ENCODE measurements at regions not wholly inside any gene's neighbourhood (a gene's known extent, or its start where the extent isn't known, plus 50 kb on each side); places are given as distances from the start of the nearest gene placed in this dataset.

DNA sequence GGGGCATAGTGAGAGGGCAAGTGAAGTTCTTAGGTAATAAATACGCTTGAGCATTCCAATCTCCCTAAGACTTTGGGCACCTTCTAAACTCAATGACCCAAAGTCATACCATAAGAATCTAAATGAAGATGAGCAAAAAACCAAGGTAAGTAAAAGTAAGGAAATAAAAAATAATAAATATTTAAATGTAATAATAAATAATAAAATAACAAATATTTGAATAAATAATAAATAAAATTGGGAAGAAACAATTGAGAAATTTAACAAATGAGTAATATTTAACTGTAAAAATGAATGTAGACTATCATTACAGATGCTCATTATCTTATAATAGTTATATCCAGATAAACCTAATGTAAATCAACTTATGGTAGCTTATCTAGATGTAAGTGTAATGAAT lies 391.7 kb downstream of the WDR72 start:
- Histone ChIP-seq H3K36me3 (ENCODE audit: insufficient read depth, low read length) (no peaks in the 10 kb centered on the region), H3K4me1 (ENCODE audit: insufficient read depth, low read length) (no peaks in the 10 kb centered on the region), H3K9ac (ENCODE audit: low read depth, low read length) (no peak overlapping the region), H3K9me3 (ENCODE audit: control insufficient read depth, insufficient read depth, low read length) (peaks cover 4% of the 10 kb centered on the region; the same call in 1 of the 2 replicates)

DNA sequence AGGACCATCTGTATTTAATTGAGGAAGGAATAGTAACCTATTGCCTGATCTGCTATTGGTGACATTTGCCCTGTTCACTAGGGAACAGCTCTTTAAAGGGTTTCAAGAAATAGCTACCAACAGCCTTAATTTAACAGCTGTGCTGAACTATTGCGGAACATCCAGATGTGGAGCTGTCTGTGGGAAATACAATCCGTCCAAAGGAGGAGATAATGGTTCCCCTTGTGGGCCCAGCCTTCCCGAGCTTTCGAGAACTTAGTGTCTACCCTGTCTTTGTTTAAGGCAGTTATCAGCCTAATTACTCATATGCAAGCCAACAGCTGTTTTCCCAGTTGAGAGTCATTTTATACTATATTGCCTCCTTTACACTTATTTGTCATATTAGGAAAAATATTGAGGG lies 398.6 kb downstream of the WDR72 start:
- Histone ChIP-seq H3K9ac (ENCODE audit: low read depth, low read length) (no peak overlapping the region), H3K4me1 (ENCODE audit: insufficient read depth, low read length) (no peaks in the 10 kb centered on the region), H3K9me3 (ENCODE audit: control insufficient read depth, insufficient read depth, low read length) (no peaks in the 10 kb centered on the region), H3K36me3 (ENCODE audit: insufficient read depth, low read length) (no peaks in the 10 kb centered on the region)

DNA sequence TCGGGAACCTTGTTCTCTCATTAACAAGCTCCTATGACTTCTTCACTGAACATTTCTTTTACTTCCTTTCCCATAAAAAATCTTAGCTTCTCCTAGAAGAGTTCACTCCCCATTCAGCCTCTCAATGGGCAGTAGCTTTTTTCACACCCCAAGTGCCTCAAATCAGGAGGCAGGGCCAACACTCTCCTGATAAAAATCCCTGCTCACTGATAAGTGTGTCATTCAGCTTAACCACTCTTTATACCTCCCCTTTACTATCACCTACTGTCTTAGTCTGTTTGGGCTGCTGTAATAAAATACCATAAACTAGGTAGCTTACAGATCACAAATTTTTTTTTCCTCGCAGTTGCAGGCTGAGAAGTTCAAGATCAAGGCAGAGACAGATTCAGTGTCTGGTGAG lies 400.4 kb downstream of the WDR72 start:
- no peaks in the 10 kb centered on the region for H3K9me3 ChIP-seq (ENCODE audit: control insufficient read depth, insufficient read depth, low read length)
- no peaks in the 10 kb centered on the region for H3K4me1 ChIP-seq (ENCODE audit: insufficient read depth, low read length)
- H3K9ac ChIP-seq (ENCODE audit: low read depth, low read length): no peak overlapping the region
- no peaks in the 10 kb centered on the region for H3K36me3 ChIP-seq (ENCODE audit: insufficient read depth, low read length)

DNA sequence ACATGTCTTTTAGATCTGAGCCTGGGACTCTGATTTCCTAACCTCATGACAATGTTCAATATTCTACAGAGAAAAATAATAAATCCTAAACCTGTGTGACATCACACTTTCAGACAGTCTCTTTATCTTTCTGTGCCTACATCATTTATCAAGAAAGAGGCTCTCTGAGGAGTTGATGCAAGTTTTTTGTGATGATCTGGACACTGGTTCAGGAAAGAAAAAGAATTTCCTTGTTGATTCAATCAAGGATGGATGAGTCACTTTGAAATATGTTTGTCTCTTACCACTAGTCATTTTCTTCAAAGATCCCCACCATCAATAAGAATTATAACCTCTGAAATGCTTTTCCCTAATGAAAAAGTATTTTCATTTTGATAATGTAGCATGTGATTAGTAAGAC lies 404.6 kb downstream of the WDR72 start:
- no peaks in the 10 kb centered on the region for H3K4me1 ChIP-seq (ENCODE audit: insufficient read depth, low read length)
- no peaks in the 10 kb centered on the region for H3K9me3 ChIP-seq (ENCODE audit: control insufficient read depth, insufficient read depth, low read length)
- H3K36me3 ChIP-seq (ENCODE audit: insufficient read depth, low read length): no peaks in the 10 kb centered on the region
- H3K9ac ChIP-seq (ENCODE audit: low read depth, low read length): no peak overlapping the region

DNA sequence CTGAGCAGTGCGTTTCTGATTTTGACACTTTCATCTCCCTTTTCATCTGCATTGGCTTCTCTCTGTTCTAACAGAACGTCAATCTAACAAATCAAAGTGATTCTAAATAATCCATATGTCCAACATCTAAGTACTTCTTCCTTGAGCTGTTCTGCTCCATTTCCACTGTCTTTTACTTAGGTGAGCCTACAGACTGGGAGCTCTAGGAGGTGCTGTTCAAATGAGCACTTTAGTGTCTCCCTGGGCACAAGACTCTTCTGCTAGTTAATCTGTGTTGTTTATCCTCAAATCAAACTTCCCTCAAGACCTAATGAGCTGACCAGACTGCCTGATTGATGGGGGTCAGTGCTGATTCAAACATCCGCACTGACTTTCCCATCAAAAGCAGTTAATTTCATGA lies 408.1 kb downstream of the WDR72 start:
- Histone ChIP-seq H3K9me3 (ENCODE audit: control insufficient read depth, insufficient read depth, low read length) (no peaks in the 10 kb centered on the region), H3K36me3 (ENCODE audit: insufficient read depth, low read length) (no peaks in the 10 kb centered on the region), H3K9ac (ENCODE audit: low read depth, low read length) (no peak overlapping the region), H3K4me1 (ENCODE audit: insufficient read depth, low read length) (no peaks in the 10 kb centered on the region)

DNA sequence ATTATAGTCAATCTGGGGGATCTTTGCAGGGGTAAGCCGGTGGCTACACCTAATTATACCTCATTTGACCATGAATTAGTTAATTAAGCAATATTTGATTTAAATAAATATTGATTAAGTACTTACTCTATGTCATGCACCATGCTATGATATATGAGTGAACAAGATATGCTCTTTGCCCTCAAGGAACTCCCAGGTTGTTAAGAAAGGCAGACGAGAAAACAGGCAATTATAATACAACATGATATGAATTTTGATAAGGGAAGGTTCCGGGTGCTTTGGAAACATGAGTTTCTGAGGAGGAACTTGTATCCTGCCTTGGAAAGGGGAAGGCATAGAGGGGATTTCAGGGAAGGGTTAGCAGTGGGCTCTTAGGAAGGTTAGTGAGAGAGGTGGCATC lies 412.9 kb downstream of the WDR72 start:
- Histone ChIP-seq H3K9ac (ENCODE audit: low read depth, low read length) (no peak overlapping the region), H3K36me3 (ENCODE audit: insufficient read depth, low read length) (no peaks in the 10 kb centered on the region), H3K4me1 (ENCODE audit: insufficient read depth, low read length) (no peaks in the 10 kb centered on the region), H3K9me3 (ENCODE audit: control insufficient read depth, insufficient read depth, low read length) (no peaks in the 10 kb centered on the region)

DNA sequence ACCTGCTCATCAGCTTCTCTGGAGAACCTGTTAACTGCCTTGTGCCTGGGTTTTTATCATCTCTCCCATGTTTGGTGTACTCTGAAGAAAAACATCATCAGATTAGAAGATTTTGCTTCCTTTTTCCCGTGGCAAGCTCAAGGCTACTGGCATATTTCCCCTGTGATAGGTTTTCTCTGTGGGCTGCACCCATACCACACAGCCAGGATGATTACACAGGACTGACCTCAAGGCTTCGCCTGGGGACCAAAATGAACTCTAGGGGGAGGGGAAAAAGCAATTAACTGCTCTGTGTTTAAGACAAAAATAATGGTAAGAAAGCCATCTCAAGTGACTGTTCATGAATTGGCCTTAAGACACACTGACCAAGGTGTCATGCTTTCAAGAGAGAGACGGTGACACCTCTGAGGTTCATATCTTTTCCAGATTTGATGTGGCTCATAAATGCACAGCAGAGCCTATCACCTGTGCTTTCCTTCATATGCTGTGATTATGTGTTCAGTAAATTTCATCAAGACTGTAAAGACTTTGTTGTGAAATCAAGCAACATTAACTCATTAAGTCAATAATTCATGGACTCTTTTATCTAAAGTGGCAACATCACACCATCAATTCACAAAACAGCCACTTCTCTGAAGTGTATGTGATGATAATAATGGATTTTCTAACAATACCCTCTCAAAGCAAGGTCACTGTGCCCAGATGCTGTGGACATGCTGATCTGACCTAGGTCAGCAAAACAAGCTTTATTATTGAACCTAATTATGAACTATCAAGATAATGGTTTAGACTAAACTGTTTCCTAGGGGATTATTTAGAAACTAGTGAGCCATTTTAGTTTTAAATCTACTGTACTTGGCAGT lies 427.9 kb downstream of the WDR72 start:
- Histone ChIP-seq H3K9me3 (ENCODE audit: control insufficient read depth, insufficient read depth, low read length) (no peaks in the 10 kb centered on the region), H3K36me3 (ENCODE audit: insufficient read depth, low read length) (no peaks in the 10 kb centered on the region), H3K4me1 (ENCODE audit: insufficient read depth, low read length) (no peaks in the 10 kb centered on the region), H3K9ac (ENCODE audit: low read depth, low read length) (no peak overlapping the region)

DNA sequence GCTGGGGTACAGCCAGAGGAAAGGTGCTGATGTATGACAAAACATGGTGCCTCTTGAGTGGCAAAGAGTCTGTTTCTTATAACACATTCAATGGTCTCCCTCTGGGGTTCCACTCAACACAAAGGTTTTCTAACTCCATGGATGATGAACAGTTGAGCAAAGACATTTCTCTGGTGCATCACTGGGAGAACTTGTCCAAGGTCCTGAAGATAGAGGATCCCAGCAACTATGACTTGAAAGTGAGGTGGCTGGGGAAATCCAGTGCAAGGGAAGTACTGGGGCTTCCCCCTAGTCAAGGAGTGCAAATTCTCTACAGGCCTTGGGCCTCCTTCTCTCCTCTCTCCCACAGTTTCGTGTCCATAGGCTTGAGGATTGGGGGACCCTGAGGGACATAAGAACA lies 431.1 kb downstream of the WDR72 start:
- Histone ChIP-seq H3K9ac (ENCODE audit: low read depth, low read length) (no peak overlapping the region), H3K36me3 (ENCODE audit: insufficient read depth, low read length) (no peaks in the 10 kb centered on the region), H3K4me1 (ENCODE audit: insufficient read depth, low read length) (0 out of 2 replicates have a peak, but pooled peaks cover 5% of the 10 kb centered on the region), H3K9me3 (ENCODE audit: control insufficient read depth, insufficient read depth, low read length) (no peaks in the 10 kb centered on the region)

DNA sequence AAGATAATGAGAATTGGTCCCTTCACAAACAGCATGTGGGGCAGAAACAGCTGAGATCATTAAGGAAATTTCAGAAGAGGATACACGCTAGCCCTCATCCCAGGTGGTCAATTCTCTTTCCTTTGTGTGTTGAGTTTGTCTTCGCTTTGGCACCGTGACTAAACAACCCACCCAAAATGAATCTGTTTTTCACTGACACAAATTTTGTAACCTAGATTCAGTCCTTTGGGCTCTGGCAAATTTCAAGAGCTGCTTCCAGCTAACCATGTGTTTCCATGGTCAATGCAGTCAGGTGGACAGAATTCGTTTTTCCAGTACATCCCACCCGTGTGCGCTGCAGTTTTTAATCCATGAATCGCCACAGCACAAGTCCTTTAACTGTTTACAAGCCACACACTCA lies 435.4 kb downstream of the WDR72 start:
- Histone ChIP-seq H3K4me1 (ENCODE audit: insufficient read depth, low read length) (peaks cover 10% of the 10 kb centered on the region; the same call in 1 of the 2 replicates), H3K9ac (ENCODE audit: low read depth, low read length) (no peak overlapping the region), H3K36me3 (ENCODE audit: insufficient read depth, low read length) (no peaks in the 10 kb centered on the region), H3K9me3 (ENCODE audit: control insufficient read depth, insufficient read depth, low read length) (no peaks in the 10 kb centered on the region)

DNA sequence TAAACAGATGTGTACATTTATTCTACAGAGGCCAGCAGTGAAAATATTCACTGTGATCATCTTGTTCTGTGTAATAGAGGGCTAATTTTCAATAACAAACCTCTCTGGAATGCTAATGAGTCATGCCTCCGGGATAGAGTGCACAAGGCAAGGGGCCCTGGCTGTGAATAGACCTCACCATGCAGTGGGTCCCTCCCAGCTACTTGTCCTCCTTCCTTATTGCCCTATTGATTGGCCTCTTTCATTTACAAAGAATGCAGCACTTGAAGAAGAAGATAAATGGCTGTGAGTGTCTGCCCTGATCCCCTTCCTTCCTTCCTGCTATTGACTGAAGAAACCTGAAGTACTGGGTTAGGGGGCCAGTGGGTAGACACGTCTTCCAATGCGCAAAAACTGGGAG lies 436.3 kb downstream of the WDR72 start:
- Histone ChIP-seq H3K9ac (ENCODE audit: low read depth, low read length) (no peak overlapping the region), H3K9me3 (ENCODE audit: control insufficient read depth, insufficient read depth, low read length) (no peaks in the 10 kb centered on the region), H3K4me1 (ENCODE audit: insufficient read depth, low read length) (peaks cover 10% of the 10 kb centered on the region; the same call in 1 of the 2 replicates), H3K36me3 (ENCODE audit: insufficient read depth, low read length) (no peaks in the 10 kb centered on the region)

DNA sequence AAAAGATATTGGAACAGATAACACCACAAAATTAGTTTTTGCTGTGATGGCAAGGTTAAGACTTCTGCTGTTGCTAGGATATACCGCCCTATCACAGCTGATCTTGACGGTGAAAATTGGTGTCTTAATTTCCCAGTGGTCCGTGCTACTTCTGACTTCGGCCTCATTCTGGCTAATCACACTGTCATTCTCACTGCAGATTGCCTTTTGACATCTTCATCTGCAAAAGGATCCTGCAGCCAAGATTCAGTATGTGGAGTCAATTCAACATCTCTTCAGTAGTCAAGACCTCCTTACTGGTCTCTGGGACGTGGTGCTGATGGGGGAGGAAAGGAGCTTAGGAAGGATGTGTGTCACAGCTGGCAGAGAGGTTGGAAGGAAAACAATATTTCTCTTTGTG lies 438.6 kb downstream of the WDR72 start:
- Histone ChIP-seq H3K9me3 (ENCODE audit: control insufficient read depth, insufficient read depth, low read length) (no peaks in the 10 kb centered on the region), H3K9ac (ENCODE audit: low read depth, low read length) (no peak overlapping the region), H3K36me3 (ENCODE audit: insufficient read depth, low read length) (no peaks in the 10 kb centered on the region), H3K4me1 (ENCODE audit: insufficient read depth, low read length) (peaks cover 10% of the 10 kb centered on the region; the same call in 1 of the 2 replicates)

DNA sequence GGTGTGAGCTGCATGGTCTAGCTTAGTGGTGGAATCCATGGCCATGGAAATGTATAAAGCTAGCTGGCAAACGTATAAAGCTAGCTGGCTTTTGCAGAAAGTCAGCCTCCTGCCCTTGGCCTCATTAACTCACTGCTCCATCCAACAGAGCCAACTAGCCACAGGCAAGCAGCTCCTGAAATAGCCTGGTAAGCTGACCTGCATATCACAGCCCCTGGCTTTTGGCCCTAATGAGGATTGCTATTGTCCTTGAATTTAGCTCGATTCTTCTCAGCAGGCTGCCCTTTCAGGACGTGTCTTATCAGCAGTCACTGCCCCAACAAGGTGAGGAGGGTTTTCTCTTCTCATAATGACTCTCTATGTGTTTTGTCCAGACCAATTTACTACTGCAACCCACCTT lies 446.8 kb downstream of the WDR72 start:
- Histone ChIP-seq H3K36me3 (ENCODE audit: insufficient read depth, low read length) (no peaks in the 10 kb centered on the region), H3K9ac (ENCODE audit: low read depth, low read length) (no peak overlapping the region), H3K4me1 (ENCODE audit: insufficient read depth, low read length) (peaks cover 9% of the 10 kb centered on the region), H3K9me3 (ENCODE audit: control insufficient read depth, insufficient read depth, low read length) (no peaks in the 10 kb centered on the region)

DNA sequence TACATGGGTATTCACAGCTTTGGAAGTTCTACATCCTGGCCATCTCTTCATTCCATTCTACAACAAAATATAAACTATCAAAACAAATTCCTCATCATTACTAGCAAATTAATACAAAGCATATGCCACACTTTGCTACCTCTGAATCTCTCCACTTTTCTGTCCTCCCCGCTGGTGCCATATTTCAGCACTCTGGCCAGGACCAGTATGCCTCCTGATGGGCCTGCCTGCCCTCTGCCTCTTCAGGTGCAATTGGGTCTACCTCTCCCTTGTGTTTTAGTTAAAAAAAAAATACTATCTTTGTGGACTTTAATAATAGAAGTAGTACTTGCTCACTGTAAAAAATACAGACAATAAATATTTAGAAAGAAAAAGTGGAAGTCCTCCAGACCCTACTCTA lies 448.8 kb downstream of the WDR72 start:
- H3K9ac ChIP-seq (ENCODE audit: low read depth, low read length): no peak overlapping the region
- H3K9me3 ChIP-seq (ENCODE audit: control insufficient read depth, insufficient read depth, low read length): no peaks in the 10 kb centered on the region
- H3K36me3 ChIP-seq (ENCODE audit: insufficient read depth, low read length): no peaks in the 10 kb centered on the region
- peaks cover 10% of the 10 kb centered on the region for H3K4me1 ChIP-seq (ENCODE audit: insufficient read depth, low read length)

DNA sequence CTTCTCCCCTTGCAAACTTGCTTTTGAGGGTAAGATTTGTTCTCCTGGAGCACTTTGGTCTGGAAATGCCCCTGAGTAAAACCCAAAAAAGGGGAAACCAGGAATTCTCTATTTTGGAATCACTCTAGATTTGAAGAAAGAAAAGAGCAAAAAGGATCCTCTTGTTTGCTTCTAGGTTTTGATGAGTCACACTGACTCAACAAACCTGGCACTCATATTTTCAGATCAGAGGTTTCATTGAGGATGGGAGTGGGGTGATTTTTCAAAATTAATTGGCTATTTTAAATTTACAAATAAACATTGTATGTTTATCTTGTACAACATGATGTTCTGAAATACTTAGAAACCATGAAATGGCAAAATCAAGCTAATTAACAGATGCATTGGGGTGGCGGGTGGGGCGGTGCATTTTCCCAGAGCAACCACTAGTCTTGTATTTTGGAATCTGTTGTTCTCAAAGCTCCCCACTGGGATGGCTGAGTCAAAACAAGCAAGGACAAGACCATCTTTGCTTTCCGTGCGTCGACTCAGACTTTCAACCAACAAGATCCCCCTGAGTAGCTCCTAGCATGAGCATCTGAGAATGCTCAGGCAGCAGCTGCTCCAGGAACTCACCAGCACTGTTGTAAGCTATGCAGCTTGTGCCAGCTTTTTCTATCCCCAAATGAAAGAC lies 451.4 kb downstream of the WDR72 start:
- Histone ChIP-seq H3K4me1 (ENCODE audit: insufficient read depth, low read length) (peaks cover 10% of the 10 kb centered on the region), H3K9me3 (ENCODE audit: control insufficient read depth, insufficient read depth, low read length) (no peaks in the 10 kb centered on the region), H3K9ac (ENCODE audit: low read depth, low read length) (no peak overlapping the region), H3K36me3 (ENCODE audit: insufficient read depth, low read length) (no peaks in the 10 kb centered on the region)

DNA sequence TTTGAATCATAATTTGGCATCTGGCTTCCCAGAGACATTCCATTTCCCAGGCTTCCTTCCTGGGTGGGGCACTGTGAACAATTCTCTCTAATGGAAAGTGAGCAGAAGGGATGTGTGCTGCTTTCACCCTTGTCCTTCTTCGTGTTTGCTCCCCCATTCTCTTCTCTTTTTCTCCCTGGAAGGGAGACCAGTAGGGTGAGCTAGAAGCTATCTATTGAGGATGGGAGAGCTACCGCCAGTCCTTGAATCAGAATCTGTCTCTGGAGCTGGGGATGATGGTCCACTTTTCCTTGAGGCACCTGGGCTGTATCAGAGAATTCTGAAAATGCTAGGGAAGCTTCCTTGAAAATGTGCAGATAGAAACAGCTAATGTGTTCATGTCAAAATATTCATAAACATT lies 453.9 kb downstream of the WDR72 start:
- Histone ChIP-seq H3K4me1 (ENCODE audit: insufficient read depth, low read length) (peaks cover 10% of the 10 kb centered on the region), H3K36me3 (ENCODE audit: insufficient read depth, low read length) (no peaks in the 10 kb centered on the region), H3K9me3 (ENCODE audit: control insufficient read depth, insufficient read depth, low read length) (no peaks in the 10 kb centered on the region), H3K9ac (ENCODE audit: low read depth, low read length) (no peak overlapping the region)

All from ES-I3 (cell line).